Right ventricle myocardium superior (tissue), 1 donor: ENCODE measurements at regions not wholly inside any gene's neighbourhood (a gene's known extent, or its start where the extent isn't known, plus 50 kb on each side); places are given as distances from the start of the nearest gene placed in this dataset.
"Not testable (repeated sequence)": the region's sequence is repeated elsewhere in the genome, so short reads cannot be mapped to it uniquely, and the experiment has no call there.

Experiments
- ATAC-seq: fragments of 200-7000 bp; cut with Tn5 transposase; one replicate; pipeline ENCODE4 v1.9.1; 2020; ENCODE audit warnings: mild to moderate bottlenecking; ENCODE audit not compliant: poor library complexity
- DNase-seq: peaks from one replicate; pipeline ENCODE4 v3.0.0-alpha.2; 2020
- intact Hi-C: fragments of 100-400 bp; cut with DNase I; formaldehyde crosslinking; loops from one replicate; pipeline ENCODE4 v1.11.2; 2022
- donor health status: DM: no; HTN: yes; CAD: no; lungs with severe emphysema.

- ATAC-seq (peak; percentile 61), DNase-seq (no peak)
- intact Hi-C loops: no loop called here
Observed at GRCh38 chr10:45526309-45526905, 146.2 kb downstream of the ZFAND4 start.

- intact Hi-C loops: no loop called here
- no peak for ATAC-seq
- no peak for DNase-seq
Observed at GRCh38 chr10:45520476-45520875, 146.5 kb downstream of the ALOX5 start.

GRCh38 chr10:45518741-45519140 is 144.7 kb downstream of the ALOX5 start:
- ATAC-seq (no peak), DNase-seq (no peak)
- intact Hi-C loops: no loop called here

GRCh38 chr10:45515630-45516029 is 141.6 kb downstream of the ALOX5 start:
- ATAC-seq (no peak), DNase-seq (no peak)
- intact Hi-C loops: no loop called here

GRCh38 chr10:45514291-45515270 is 140.6 kb downstream of the ALOX5 start:
- intact Hi-C loops: no loop called here
- DNase-seq (no peak), ATAC-seq (no peak)

- DNase-seq (no peak), ATAC-seq (no peak)
- intact Hi-C loops: no loop called here
Observed at GRCh38 chr10:45513551-45513950, 139.5 kb downstream of the ALOX5 start.

- ATAC-seq, intact Hi-C loops, DNase-seq: not testable (repeated sequence)
Observed at GRCh38 chr10:45511926-45512325, 137.9 kb downstream of the ALOX5 start.

- no peak for ATAC-seq
- intact Hi-C loops: no loop called here
- no peak for DNase-seq
Observed at GRCh38 chr10:45509491-45509890, 135.5 kb downstream of the ALOX5 start.

GRCh38 chr10:45505311-45505710 is 131.3 kb downstream of the ALOX5 start:
- ATAC-seq (no peak), DNase-seq (no peak)
- intact Hi-C loops: no loop called here

- intact Hi-C loops: no loop called here
- ATAC-seq: no peak
- no peak for DNase-seq
Observed at GRCh38 chr10:45502458-45502857, 128.4 kb downstream of the ALOX5 start.

GRCh38 chr10:45501791-45502190 is 127.8 kb downstream of the ALOX5 start:
- DNase-seq (no peak), ATAC-seq (no peak)
- intact Hi-C loops: no loop called here

GRCh38 chr10:45500798-45501197 is 126.8 kb downstream of the ALOX5 start:
- no peak for DNase-seq
- intact Hi-C loops: no loop called here
- no peak for ATAC-seq

- no peak for ATAC-seq
- DNase-seq: no peak
- intact Hi-C loops: no loop called here
Observed at GRCh38 chr10:45500304-45500703, 126.3 kb downstream of the ALOX5 start.

- intact Hi-C loops: no loop called here
- ATAC-seq: no peak
- no peak for DNase-seq
Observed at GRCh38 chr10:45495438-45496152, 121.6 kb downstream of the ALOX5 start.
